Thoracic aorta (tissue), 2 donors: ENCODE measurements at regions not wholly inside any gene's neighbourhood (a gene's known extent, or its start where the extent isn't known, plus 50 kb on each side); places are given as distances from the start of the nearest gene placed in this dataset.

ENCODE experiments used
- ATAC-seq: fragments of 150-250 bp; one replicate; pipeline ENCODE4 v1.8.0; 2017; ENCODE audit warnings: low read depth; ENCODE audit not compliant: insufficient number of reproducible peaks, low FRiP score
- DNase-seq: peaks from one replicate; pipeline ENCODE4 v3.0.0-alpha.2; 2020; ENCODE audit warnings: low spot score
- H3K27ac ChIP-seq, 2 donors: fragments of 200-600 bp; sonication (generic); 1 replicate in 1 of 2; 2 replicates in 1 of 2; pipeline ENCODE4 v1.5.1; 2016; ENCODE audit warnings: mild to moderate bottlenecking in 2 of 2, moderate library complexity in 2 of 2
- H3K27me3 ChIP-seq: fragments of 200-600 bp; sonication (generic); replicated peaks from 2 replicates; pipeline ENCODE4 v1.6.0; 2016; ENCODE audit warnings: mild to moderate bottlenecking; ENCODE audit not compliant: insufficient read depth
- H3K36me3 ChIP-seq: fragments of 200-600 bp; sonication (generic); one replicate; pipeline ENCODE4 v1.5.1; 2016
- H3K4me1 ChIP-seq, 2 donors: fragments of 200-600 bp; sonication (generic); 1 replicate in 1 of 2; 2 replicates in 1 of 2; pipeline versions ENCODE4 v1.5.1 to v1.6.0; 2016; ENCODE audit warnings: low read depth in 2 of 2, mild to moderate bottlenecking in 1 of 2; ENCODE audit not compliant: control insufficient read depth in 1 of 2
- H3K4me3 ChIP-seq: fragments of 200-600 bp; sonication (generic); 2 replicates; pipeline ENCODE4 v1.5.1; 2016; ENCODE audit warnings: mild to moderate bottlenecking
- H3K9me3 ChIP-seq: fragments of 200-600 bp; sonication (generic); 2 replicates; pipeline ENCODE4 v1.5.1; 2016
- TF ChIP-seq, protein P1 (sequence below): fragments of 200-600 bp; sonication (generic); IDR thresholded peaks from one replicate; pipeline ENCODE4 v1.5.1; 2019; ENCODE audit warnings: antibody characterized with exemption

DNA sequence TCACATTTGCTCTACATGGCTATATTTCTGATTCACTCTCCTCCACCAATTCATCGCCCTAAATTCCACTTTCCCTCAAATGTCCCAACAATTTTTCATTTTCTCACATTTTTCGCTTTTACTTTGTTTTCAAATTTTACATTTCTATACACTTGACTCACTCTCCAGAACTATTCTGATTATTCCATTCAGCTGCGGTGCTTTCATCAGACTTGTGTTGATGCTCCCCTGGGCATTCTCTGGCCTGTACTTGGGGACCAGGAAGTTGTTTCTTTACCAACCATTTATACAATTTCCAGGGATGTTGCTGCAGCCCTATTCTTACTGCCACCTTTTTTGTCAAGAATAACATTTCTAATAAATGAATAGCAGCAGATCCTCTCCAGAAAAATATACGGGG, 444.8 kb downstream of the MAFB start:
- no peak overlapping the region for H3K4me3 ChIP-seq
- H3K36me3 ChIP-seq: no peaks in the 10 kb centered on the region
- peaks cover 0 to 9% of the 10 kb centered on the region in 2 donors for H3K4me1 ChIP-seq
- H3K9me3 ChIP-seq: no peaks in the 10 kb centered on the region
- H3K27me3 ChIP-seq: no peaks in the 10 kb centered on the region
- TF ChIP-seq, protein P1, sequence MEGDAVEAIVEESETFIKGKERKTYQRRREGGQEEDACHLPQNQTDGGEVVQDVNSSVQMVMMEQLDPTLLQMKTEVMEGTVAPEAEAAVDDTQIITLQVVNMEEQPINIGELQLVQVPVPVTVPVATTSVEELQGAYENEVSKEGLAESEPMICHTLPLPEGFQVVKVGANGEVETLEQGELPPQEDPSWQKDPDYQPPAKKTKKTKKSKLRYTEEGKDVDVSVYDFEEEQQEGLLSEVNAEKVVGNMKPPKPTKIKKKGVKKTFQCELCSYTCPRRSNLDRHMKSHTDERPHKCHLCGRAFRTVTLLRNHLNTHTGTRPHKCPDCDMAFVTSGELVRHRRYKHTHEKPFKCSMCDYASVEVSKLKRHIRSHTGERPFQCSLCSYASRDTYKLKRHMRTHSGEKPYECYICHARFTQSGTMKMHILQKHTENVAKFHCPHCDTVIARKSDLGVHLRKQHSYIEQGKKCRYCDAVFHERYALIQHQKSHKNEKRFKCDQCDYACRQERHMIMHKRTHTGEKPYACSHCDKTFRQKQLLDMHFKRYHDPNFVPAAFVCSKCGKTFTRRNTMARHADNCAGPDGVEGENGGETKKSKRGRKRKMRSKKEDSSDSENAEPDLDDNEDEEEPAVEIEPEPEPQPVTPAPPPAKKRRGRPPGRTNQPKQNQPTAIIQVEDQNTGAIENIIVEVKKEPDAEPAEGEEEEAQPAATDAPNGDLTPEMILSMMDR: no peak
- DNase-seq (no peak), ATAC-seq (no peak)
- no peak overlapping the region for H3K27ac ChIP-seq

DNA sequence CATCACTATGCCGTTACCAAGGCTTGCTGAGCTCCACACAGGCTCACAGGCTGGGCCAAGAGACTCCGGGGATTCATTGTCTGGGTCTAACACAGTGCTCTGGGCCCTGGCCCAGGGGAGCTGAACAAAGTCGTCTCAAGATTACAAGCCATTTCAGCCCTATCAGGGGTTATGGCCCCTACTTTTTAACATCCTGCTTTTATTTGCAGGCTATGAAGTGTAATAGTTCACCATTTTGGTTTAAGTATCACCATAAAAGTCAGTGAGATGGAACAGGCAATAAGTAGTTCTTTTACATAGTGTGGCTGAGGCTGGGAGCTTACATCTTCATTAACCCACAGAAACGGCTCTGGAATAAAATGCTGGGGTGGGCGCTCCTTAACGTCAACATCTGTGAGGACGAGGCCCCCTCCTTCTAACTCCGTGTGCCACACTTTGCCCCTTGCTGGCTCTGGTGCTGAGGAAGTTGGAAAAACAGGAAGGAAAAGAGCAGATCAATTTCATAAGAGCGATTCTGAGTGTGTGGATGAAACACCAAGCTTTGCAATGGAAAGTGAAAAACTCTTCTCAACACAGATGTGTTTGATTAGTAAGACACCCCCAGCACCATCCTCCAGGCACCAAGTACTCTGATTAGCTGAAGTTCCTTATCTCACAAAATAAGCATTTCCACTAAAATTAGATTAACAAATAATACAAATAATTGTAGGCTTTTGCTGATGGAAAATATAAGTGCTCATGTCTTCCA, 447.3 kb downstream of the MAFB start:
- DNase-seq (no peak), ATAC-seq (no peak)
- TF ChIP-seq, protein P1: no peak
- Histone ChIP-seq H3K4me3 (no peak overlapping the region), H3K4me1 (no peaks in the 10 kb centered on the region), H3K27me3 (no peaks in the 10 kb centered on the region), H3K36me3 (no peaks in the 10 kb centered on the region), H3K9me3 (no peaks in the 10 kb centered on the region), H3K27ac (no peak overlapping the region)

DNA sequence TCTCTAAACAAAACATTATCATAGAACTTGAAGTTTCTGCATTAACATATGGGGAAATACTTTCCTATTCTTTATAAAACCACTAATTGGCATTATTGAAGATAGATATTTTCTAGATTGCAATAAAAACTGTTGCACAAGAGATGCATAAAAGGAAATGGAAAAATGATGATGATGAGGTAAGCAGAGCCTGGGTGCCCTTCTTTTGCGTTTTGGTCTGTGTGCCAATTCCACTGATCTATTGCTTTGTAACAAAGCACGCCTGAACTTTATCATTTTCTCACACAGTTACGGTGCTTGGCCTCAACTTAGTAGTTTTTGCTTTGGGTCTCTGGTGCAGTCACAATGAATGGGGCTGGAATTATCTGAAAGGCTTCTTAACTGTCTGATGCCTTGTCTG, 450.5 kb downstream of the MAFB start:
- TF ChIP-seq, protein P1: no peak
- H3K9me3 ChIP-seq: no peaks in the 10 kb centered on the region
- DNase-seq: no peak
- no peak overlapping the region for H3K27ac ChIP-seq
- no peaks in the 10 kb centered on the region for H3K36me3 ChIP-seq
- H3K4me3 ChIP-seq: no peak overlapping the region
- no peaks in the 10 kb centered on the region for H3K27me3 ChIP-seq
- no peaks in the 10 kb centered on the region for H3K4me1 ChIP-seq
- ATAC-seq: no peak

DNA sequence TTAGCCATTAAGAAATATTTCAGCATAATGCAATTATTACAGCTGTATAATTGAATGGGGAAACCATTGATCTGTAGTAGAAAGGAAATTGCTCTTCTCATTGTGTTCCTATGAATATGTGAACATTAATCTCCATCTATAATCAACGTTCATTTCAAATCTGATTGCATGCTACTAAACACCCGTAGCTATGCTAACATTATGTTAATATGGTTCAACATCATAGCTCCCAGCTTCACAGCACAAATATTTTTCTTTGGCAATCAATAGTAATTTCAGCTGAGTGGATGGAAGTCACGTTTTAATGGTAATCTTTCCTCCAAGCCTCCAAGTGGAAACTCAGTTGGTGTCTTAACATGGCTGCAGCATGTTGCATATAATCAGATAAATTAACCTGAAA, 454.4 kb downstream of the MAFB start:
- ATAC-seq (no peak), DNase-seq (no peak)
- Histone ChIP-seq H3K4me3 (no peak overlapping the region), H3K9me3 (no peaks in the 10 kb centered on the region), H3K36me3 (no peaks in the 10 kb centered on the region), H3K27ac (no peak overlapping the region), H3K4me1 (no peaks in the 10 kb centered on the region), H3K27me3 (no peaks in the 10 kb centered on the region)
- TF ChIP-seq, protein P1: no peak

DNA sequence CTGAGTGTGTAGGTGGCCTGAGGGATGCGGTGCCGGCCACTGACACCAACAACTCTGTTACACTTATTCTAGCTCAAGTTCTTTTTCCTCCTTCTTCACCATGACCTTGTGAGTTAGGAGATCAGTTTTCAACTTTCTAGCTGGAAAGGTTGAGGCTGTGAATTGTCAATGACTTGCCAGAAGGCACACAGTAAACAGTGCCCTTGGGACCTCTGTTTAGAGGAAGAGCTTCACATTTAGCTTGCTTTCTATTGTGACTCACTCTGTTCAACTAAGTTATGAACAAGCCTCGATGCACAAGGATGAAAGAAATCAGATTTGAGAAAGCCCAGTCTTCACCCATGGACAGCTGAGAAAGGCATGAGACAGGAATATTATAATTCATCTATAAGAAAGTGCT, 455.6 kb downstream of the MAFB start:
- no peak for ATAC-seq

More for the DNA sequence above, 455.6 kb downstream of the MAFB start:
- TF ChIP-seq, protein P1: no peak
- Histone ChIP-seq H3K4me1 (no peaks in the 10 kb centered on the region), H3K9me3 (no peaks in the 10 kb centered on the region), H3K27ac (no peak overlapping the region), H3K4me3 (no peak overlapping the region), H3K36me3 (no peaks in the 10 kb centered on the region), H3K27me3 (no peaks in the 10 kb centered on the region)
- no peak for DNase-seq
